ENCODE measurements at regions not wholly inside any gene's neighbourhood (a gene's known extent, or its start where the extent isn't known, plus 50 kb on each side); places are given as distances from the start of the nearest gene placed in this dataset.
"Not testable (repeated sequence)": the region's sequence is repeated elsewhere in the genome, so short reads cannot be mapped to it uniquely, and the experiment has no call there.

DNA sequence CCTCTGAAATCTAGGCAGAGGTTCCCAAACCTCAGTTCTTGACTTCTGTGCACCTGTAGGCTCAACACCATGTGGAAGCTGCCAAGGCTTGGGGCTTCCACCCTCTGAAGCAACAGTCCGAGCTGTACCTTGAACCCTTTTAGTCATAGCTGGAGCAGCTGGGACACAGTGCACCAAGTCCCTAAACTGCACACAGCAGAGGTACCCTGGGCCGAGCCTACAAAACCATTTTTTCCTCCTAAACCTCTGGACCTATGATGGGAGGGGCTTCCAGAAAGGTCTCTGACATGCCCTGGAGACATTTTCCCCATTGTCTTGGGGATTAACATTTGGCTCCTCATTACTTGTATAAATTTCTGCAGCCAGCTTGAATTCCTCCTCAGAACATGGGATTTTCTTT lies 168.8 kb downstream of the TLE3 start:
- TF ChIP-seq, protein P1, sequence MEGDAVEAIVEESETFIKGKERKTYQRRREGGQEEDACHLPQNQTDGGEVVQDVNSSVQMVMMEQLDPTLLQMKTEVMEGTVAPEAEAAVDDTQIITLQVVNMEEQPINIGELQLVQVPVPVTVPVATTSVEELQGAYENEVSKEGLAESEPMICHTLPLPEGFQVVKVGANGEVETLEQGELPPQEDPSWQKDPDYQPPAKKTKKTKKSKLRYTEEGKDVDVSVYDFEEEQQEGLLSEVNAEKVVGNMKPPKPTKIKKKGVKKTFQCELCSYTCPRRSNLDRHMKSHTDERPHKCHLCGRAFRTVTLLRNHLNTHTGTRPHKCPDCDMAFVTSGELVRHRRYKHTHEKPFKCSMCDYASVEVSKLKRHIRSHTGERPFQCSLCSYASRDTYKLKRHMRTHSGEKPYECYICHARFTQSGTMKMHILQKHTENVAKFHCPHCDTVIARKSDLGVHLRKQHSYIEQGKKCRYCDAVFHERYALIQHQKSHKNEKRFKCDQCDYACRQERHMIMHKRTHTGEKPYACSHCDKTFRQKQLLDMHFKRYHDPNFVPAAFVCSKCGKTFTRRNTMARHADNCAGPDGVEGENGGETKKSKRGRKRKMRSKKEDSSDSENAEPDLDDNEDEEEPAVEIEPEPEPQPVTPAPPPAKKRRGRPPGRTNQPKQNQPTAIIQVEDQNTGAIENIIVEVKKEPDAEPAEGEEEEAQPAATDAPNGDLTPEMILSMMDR (IDR thresholded peaks at IDR 0.05), result not testable (repeated sequence)
- not testable (repeated sequence) for TF ChIP-seq POLR2A (IDR thresholded peaks at IDR 0.05)

Data from prostate gland (tissue), 2 donors.